ENCODE measurements at regions not wholly inside any gene's neighbourhood (a gene's known extent, or its start where the extent isn't known, plus 50 kb on each side); places are given as distances from the start of the nearest gene placed in this dataset.

- no peak for TF ChIP-seq CTCF (IDR thresholded peaks at IDR 0.05)
- TF ChIP-seq POLR2AphosphoS5 (IDR thresholded peaks at IDR 0.05), result no peak
- TF ChIP-seq POLR2A (IDR thresholded peaks at IDR 0.05), result no peak
Observed at GRCh38 chr14:83297361-83297760, 1763.7 kb upstream of the SEL1L start.

Measured in prostate gland (tissue), 2 donors.